ENCODE measurements at regions not wholly inside any gene's neighbourhood (a gene's known extent, or its start where the extent isn't known, plus 50 kb on each side); places are given as distances from the start of the nearest gene placed in this dataset.
"Not testable (repeated sequence)": the region's sequence is repeated elsewhere in the genome, so short reads cannot be mapped to it uniquely, and the experiment has no call there.

- no peak for DNase-seq
These were observed 930.2 kb upstream of the FOXG1 start for GRCh38 chr14:27836386-27836785.

- no peak for DNase-seq
These were observed 921.2 kb upstream of the FOXG1 start for GRCh38 chr14:27845241-27845850.

- no peak for DNase-seq
These were observed 920.7 kb upstream of the FOXG1 start for GRCh38 chr14:27845902-27846301.

- DNase-seq, result not testable (repeated sequence)
These were observed 919.1 kb upstream of the FOXG1 start for GRCh38 chr14:27847480-27847879.

GRCh38 chr14:27849193-27849592, 917.4 kb upstream of the FOXG1 start:
- DNase-seq, result not testable (repeated sequence)

- DNase-seq, result no peak
These were observed 903.9 kb upstream of the FOXG1 start for GRCh38 chr14:27862684-27863083.

- DNase-seq, result no peak
These were observed 903.4 kb upstream of the FOXG1 start for GRCh38 chr14:27863166-27863565.

GRCh38 chr14:27881063-27881462, 885.5 kb upstream of the FOXG1 start:
- no peak for DNase-seq

- DNase-seq, result no peak
These were observed 884.9 kb upstream of the FOXG1 start for GRCh38 chr14:27881646-27882045.

GRCh38 chr14:27886256-27886655, 880.3 kb upstream of the FOXG1 start:
- no peak for DNase-seq

- DNase-seq, result no peak
These were observed 876.3 kb upstream of the FOXG1 start for GRCh38 chr14:27890259-27890658.

- DNase-seq, result not testable (repeated sequence)
These were observed 858.1 kb upstream of the FOXG1 start for GRCh38 chr14:27908484-27908883.

GRCh38 chr14:27916326-27916725, 850.3 kb upstream of the FOXG1 start:
- DNase-seq, result no peak

- no peak for DNase-seq
These were observed 848.7 kb upstream of the FOXG1 start for GRCh38 chr14:27917896-27918295.

- no peak for DNase-seq
These were observed 839.1 kb upstream of the FOXG1 start for GRCh38 chr14:27927519-27927918.

GRCh38 chr14:27929797-27930347, 836.7 kb upstream of the FOXG1 start:
- no peak for DNase-seq

- DNase-seq, result no peak
These were observed 828.2 kb upstream of the FOXG1 start for GRCh38 chr14:27938392-27938791.

GRCh38 chr14:27945512-27945911, 821.1 kb upstream of the FOXG1 start:
- DNase-seq, result no peak

- DNase-seq, result no peak
These were observed 807.8 kb upstream of the FOXG1 start for GRCh38 chr14:27958757-27959156.

GRCh38 chr14:27995691-27996090, 770.9 kb upstream of the FOXG1 start:
- no peak for DNase-seq

GRCh38 chr14:28001002-28001401, 765.6 kb upstream of the FOXG1 start:
- DNase-seq, result no peak

- peak; percentile 11 for DNase-seq
These were observed 753.8 kb upstream of the FOXG1 start for GRCh38 chr14:28012629-28013415.

- peak; percentile 15 for DNase-seq
These were observed 746.5 kb upstream of the FOXG1 start for GRCh38 chr14:28020112-28020511.

- DNase-seq, result no peak
These were observed 742.7 kb upstream of the FOXG1 start for GRCh38 chr14:28023853-28024252.
